Adrenal gland (tissue), 5 donors: ENCODE measurements at regions not wholly inside any gene's neighbourhood (a gene's known extent, or its start where the extent isn't known, plus 50 kb on each side); places are given as distances from the start of the nearest gene placed in this dataset.

Source experiments
- POLR2A ChIP-seq, 2 donors: fragments of 450-650 bp; IDR thresholded peaks; one replicate each; pipeline ENCODE4 v1.6.1; 2017; ENCODE audit warnings: antibody characterized with exemption in 2 of 2, mild to moderate bottlenecking in 2 of 2, moderate library complexity in 1 of 2
- TF ChIP-seq, protein P1 (sequence below), 6 experiments: fragments of 450-650 bp in 4 of 6; fragments of 200-600 bp in 2 of 6; sonication (generic) in 1 of 6; IDR thresholded peaks; 1 replicate in 5 of 6; 2 replicates in 1 of 6; pipeline versions ENCODE4 v1.5.1 to v1.8.0; 2016 to 2021; ENCODE audit warnings: antibody characterized with exemption in 6 of 6, mild to moderate bottlenecking in 2 of 6, moderate library complexity in 1 of 6
- donor health status: DM: no; HTN: no; CAD: no.

DNA sequence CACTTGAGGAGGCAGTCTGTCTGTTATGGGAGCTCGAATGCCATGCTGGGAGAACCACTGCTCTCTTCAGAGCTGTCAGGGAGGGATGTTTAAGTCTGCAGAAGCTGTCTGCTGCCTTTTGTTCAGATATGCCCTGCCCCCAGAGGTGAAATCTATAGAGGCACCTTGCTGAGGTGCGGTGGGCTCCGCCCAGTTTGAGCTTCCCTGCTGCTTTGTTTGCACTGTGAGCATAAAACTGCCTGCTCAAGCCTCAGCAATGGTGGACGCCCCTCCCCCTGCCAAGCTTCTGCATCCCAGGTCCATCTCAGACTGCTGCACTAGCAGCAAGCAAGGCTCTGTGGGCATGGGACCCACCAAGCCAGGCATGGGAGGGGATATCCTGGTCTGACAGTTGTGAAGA, 247.5 kb downstream of the LMX1A start:
- TF ChIP-seq, protein P1, sequence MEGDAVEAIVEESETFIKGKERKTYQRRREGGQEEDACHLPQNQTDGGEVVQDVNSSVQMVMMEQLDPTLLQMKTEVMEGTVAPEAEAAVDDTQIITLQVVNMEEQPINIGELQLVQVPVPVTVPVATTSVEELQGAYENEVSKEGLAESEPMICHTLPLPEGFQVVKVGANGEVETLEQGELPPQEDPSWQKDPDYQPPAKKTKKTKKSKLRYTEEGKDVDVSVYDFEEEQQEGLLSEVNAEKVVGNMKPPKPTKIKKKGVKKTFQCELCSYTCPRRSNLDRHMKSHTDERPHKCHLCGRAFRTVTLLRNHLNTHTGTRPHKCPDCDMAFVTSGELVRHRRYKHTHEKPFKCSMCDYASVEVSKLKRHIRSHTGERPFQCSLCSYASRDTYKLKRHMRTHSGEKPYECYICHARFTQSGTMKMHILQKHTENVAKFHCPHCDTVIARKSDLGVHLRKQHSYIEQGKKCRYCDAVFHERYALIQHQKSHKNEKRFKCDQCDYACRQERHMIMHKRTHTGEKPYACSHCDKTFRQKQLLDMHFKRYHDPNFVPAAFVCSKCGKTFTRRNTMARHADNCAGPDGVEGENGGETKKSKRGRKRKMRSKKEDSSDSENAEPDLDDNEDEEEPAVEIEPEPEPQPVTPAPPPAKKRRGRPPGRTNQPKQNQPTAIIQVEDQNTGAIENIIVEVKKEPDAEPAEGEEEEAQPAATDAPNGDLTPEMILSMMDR (IDR thresholded peaks at IDR 0.05) = no peak
- TF ChIP-seq POLR2A (IDR thresholded peaks at IDR 0.05) = no peak
